PC-9 (cell line): ENCODE measurements at regions not wholly inside any gene's neighbourhood (a gene's known extent, or its start where the extent isn't known, plus 50 kb on each side); places are given as distances from the start of the nearest gene placed in this dataset.

Experiments used
- BruUV-seq: library from RNA; stranded (reverse); fragments of 400-500 nt; replicated peaks from 2 replicates; lab custom pipeline; 2021; lab: Mats Ljungman, UMichigan
- CTCF ChIA-PET: fragments of 300-600 bp; sonication (Branson Sonifier 250); formaldehyde crosslinking; loops from one replicate; lab custom pipeline; 2022; ENCODE audit warnings: antibody characterized with exemption; lab: Charles Lee
- POLR2A ChIA-PET: fragments of 300-600 bp; sonication (Branson Sonifier 250); formaldehyde crosslinking; loops from one replicate; lab custom pipeline; 2022; ENCODE audit warnings: antibody characterized with exemption; ENCODE audit not compliant: unreplicated experiment; lab: Charles Lee
- DNase-seq, 2 experiments: peaks; one replicate each; pipeline versions ENCODE4 v3.0.0 to v3.0.0-alpha.2; 2015 to 2022; ENCODE audit warnings: mixed read lengths in 1 of 2
- H2AFZ ChIP-seq: fragments of 200-600 bp; sonication (generic); 2 replicates; pipeline ENCODE4 v1.8.1; 2017; ENCODE audit warnings: antibody characterized with exemption
- H3F3A ChIP-seq: fragments of 200-600 bp; sonication (generic); 2 replicates; pipeline ENCODE4 v1.8.1; 2017; ENCODE audit warnings: antibody characterized with exemption, mild to moderate bottlenecking, low read depth; ENCODE audit not compliant: insufficient read depth
- H3K27ac ChIP-seq: fragments of 200-600 bp; sonication (generic); 2 replicates; pipeline ENCODE4 v1.6.1; 2016; ENCODE audit warnings: mixed run types
- H3K27me3 ChIP-seq: fragments of 200-600 bp; sonication (generic); 2 replicates; pipeline ENCODE4 v1.6.1; 2016; ENCODE audit warnings: low read depth, mixed run types; ENCODE audit not compliant: insufficient read depth
- H3K36me3 ChIP-seq: fragments of 200-600 bp; sonication (generic); 2 replicates; pipeline ENCODE4 v1.6.1; 2016; ENCODE audit warnings: low read depth, mixed run types
- H3K4me1 ChIP-seq: fragments of 200-600 bp; sonication (generic); replicated peaks from 2 replicates; pipeline ENCODE4 v1.6.1; 2016; ENCODE audit warnings: mixed run types; ENCODE audit not compliant: insufficient read depth
- H3K4me2 ChIP-seq: fragments of 200-600 bp; sonication (generic); 2 replicates; pipeline ENCODE4 v1.6.1; 2017; ENCODE audit warnings: mixed run types
- H3K4me3 ChIP-seq: fragments of 200-600 bp; sonication (generic); 2 replicates; pipeline ENCODE4 v1.6.1; 2016; ENCODE audit warnings: mixed run types
- H3K79me2 ChIP-seq: fragments of 200-600 bp; sonication (generic); 2 replicates; pipeline ENCODE4 v1.6.1; 2017; ENCODE audit warnings: low read depth, mixed run types
- H3K9me2 ChIP-seq: fragments of 200-600 bp; sonication (generic); 2 replicates; pipeline ENCODE4 v1.8.1; 2017; ENCODE audit warnings: mild to moderate bottlenecking; ENCODE audit not compliant: insufficient read depth
- H3K9me3 ChIP-seq: fragments of 200-600 bp; sonication (generic); 2 replicates; pipeline ENCODE4 v1.8.1; 2016; ENCODE audit warnings: low read depth; ENCODE audit not compliant: insufficient read depth
- H4K20me1 ChIP-seq: fragments of 200-600 bp; sonication (generic); 2 replicates; pipeline ENCODE4 v1.8.1; 2017; ENCODE audit not compliant: insufficient read depth
- CTCF ChIP-seq: fragments of 200-600 bp; sonication (generic); conservative IDR thresholded peaks from 2 replicates; pipeline ENCODE4 v1.6.1; 2017; ENCODE audit warnings: mixed run types, antibody characterized with exemption, mild to moderate bottlenecking, moderate library complexity
- EZH2 ChIP-seq: fragments of 200-600 bp; sonication (generic); IDR thresholded peaks from 2 replicates; pipeline ENCODE4 v1.8.0; 2017; ENCODE audit warnings: antibody characterized with exemption, low read depth
- intact Hi-C: fragments of 100-400 bp; cut with micrococcal nuclease; formaldehyde crosslinking; loops from one replicate; pipeline ENCODE4 v1.10.0; 2022; ENCODE audit not compliant: unreplicated experiment

GRCh38 chr14:39628087-39628486 lies 195.9 kb upstream of the FBXO33 start:
- Histone ChIP-seq H3K27me3 (no peaks in the 10 kb centered on the region), H2AFZ (no peak overlapping the region), H3K79me2 (no peaks in the 10 kb centered on the region), H3K9me2 (no peaks in the 10 kb centered on the region), H3K36me3 (no peaks in the 10 kb centered on the region), H3K4me2 (no peak overlapping the region), H4K20me1 (no peaks in the 10 kb centered on the region), H3K9me3 (no peaks in the 10 kb centered on the region), H3K4me3 (no peak overlapping the region), H3K27ac (no peak overlapping the region), H3F3A (no peaks in the 10 kb centered on the region), H3K4me1 (no peaks in the 10 kb centered on the region)
- BruUV-seq: no TSS peak
- DNase-seq: no peak
- ChIA-PET CTCF (no interaction called here), POLR2A (interaction anchor here (0.6 kb wide), 1 partner anchor 124 kb away, joined by 3 read pairs; no protein-coding TSS in a partner anchor)
- intact Hi-C loops: no loop called here
- TF ChIP-seq CTCF (no peak), EZH2 (no peak)

GRCh38 chr14:39626589-39627576 lies 194.7 kb upstream of the FBXO33 start:
- intact Hi-C loops: no loop called here
- DNase-seq: no peak
- no peaks in the 10 kb centered on the region for H3K27me3 ChIP-seq
- ChIA-PET POLR2A (no interaction called here), CTCF (no interaction called here)
- no peak overlapping the region for H3K4me2 ChIP-seq
- no peaks in the 10 kb centered on the region for H3F3A ChIP-seq
- H3K4me1 ChIP-seq: no peaks in the 10 kb centered on the region
- no peak overlapping the region for H2AFZ ChIP-seq
- H3K9me3 ChIP-seq: no peaks in the 10 kb centered on the region
- no peaks in the 10 kb centered on the region for H4K20me1 ChIP-seq
- no peaks in the 10 kb centered on the region for H3K79me2 ChIP-seq
- no peaks in the 10 kb centered on the region for H3K36me3 ChIP-seq
- H3K4me3 ChIP-seq: no peak overlapping the region
- no peak overlapping the region for H3K27ac ChIP-seq
- BruUV-seq: no TSS peak
- H3K9me2 ChIP-seq: no peaks in the 10 kb centered on the region
- TF ChIP-seq CTCF: no peak
- no peak for TF ChIP-seq EZH2

DNA sequence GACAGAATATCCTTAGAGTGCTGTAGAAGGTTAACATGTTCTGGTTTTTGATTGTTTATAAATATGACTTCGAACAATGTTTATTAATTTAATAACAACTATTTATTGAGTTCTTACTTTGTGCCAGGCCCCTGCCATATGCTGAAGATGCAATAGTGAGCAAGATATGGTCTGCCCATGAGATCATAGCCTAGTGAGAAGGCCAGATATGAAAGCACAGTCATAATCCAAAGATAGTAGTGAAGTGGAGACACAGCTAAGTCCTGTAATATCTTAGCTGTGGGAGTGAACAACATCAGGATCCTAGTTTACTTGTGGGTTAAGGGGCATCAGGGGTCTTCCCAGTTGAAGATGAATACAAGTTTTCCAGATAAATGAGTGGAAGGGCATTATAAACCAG lies 189.4 kb upstream of the FBXO33 start:
- no peaks in the 10 kb centered on the region for H4K20me1 ChIP-seq
- no peaks in the 10 kb centered on the region for H3K79me2 ChIP-seq
- no peak overlapping the region for H2AFZ ChIP-seq
- no peaks in the 10 kb centered on the region for H3K9me2 ChIP-seq
- TF ChIP-seq CTCF (no peak), EZH2 (no peak)
- H3K27ac ChIP-seq: no peak overlapping the region
- H3K27me3 ChIP-seq: no peaks in the 10 kb centered on the region
- POLR2A ChIA-PET: no interaction called here
- no peaks in the 10 kb centered on the region for H3K36me3 ChIP-seq
- intact Hi-C loops: no loop called here
- H3K4me3 ChIP-seq: no peak overlapping the region
- no peaks in the 10 kb centered on the region for H3F3A ChIP-seq
- CTCF ChIA-PET: no interaction called here
- no peak for DNase-seq
- H3K4me1 ChIP-seq: no peaks in the 10 kb centered on the region
- H3K4me2 ChIP-seq: no peak overlapping the region
- H3K9me3 ChIP-seq: no peaks in the 10 kb centered on the region
- no TSS peak for BruUV-seq
